ENCODE measurements at regions not wholly inside any gene's neighbourhood (a gene's known extent, or its start where the extent isn't known, plus 50 kb on each side); places are given as distances from the start of the nearest gene placed in this dataset.

- Mint-ChIP-seq H3K27me3 (no peaks in the 10 kb centered on the region), H3K4me3 (no peak overlapping the region), H3K27ac (no peak overlapping the region), H3K9me3 (no peaks in the 10 kb centered on the region), H3K4me1 (no peaks in the 10 kb centered on the region), H3K36me3 (no peaks in the 10 kb centered on the region)
- DNase-seq, result no peak
These were observed 282.1 kb upstream of the ROPN1 start for GRCh38 chr3:124274051-124274450.

- no peaks in the 10 kb centered on the region for H3K36me3 Mint-ChIP-seq
These were observed 283.5 kb upstream of the ROPN1 start for GRCh38 chr3:124275412-124275811.

GRCh38 chr3:124276133-124276532 is 284.2 kb upstream of the ROPN1 start:
- Mint-ChIP-seq H3K36me3 (no peaks in the 10 kb centered on the region), H3K27ac (no peak overlapping the region), H3K9me3 (no peaks in the 10 kb centered on the region), H3K27me3 (no peaks in the 10 kb centered on the region), H3K4me1 (no peaks in the 10 kb centered on the region), H3K4me3 (no peak overlapping the region)
- no peak for DNase-seq

More at GRCh38 chr3:124275412-124275811, 283.5 kb upstream of the ROPN1 start:
- Mint-ChIP-seq H3K27me3 (no peaks in the 10 kb centered on the region), H3K27ac (no peak overlapping the region), H3K4me1 (no peaks in the 10 kb centered on the region), H3K4me3 (no peak overlapping the region), H3K9me3 (no peaks in the 10 kb centered on the region)
- no peak for DNase-seq

GRCh38 chr3:124276539-124277143 is 284.7 kb upstream of the ROPN1 start:
- peaks cover 3% of the 10 kb centered on the region for H3K27me3 Mint-ChIP-seq
- DNase-seq, result no peak
- H3K4me3 Mint-ChIP-seq, result no peak overlapping the region
- no peak overlapping the region for H3K27ac Mint-ChIP-seq
- H3K9me3 Mint-ChIP-seq, result no peaks in the 10 kb centered on the region
- no peaks in the 10 kb centered on the region for H3K4me1 Mint-ChIP-seq
- no peaks in the 10 kb centered on the region for H3K36me3 Mint-ChIP-seq

- H3K4me1 Mint-ChIP-seq, result no peaks in the 10 kb centered on the region
- no peaks in the 10 kb centered on the region for H3K36me3 Mint-ChIP-seq
- no peak overlapping the region for H3K27ac Mint-ChIP-seq
- H3K4me3 Mint-ChIP-seq, result no peak overlapping the region
- H3K9me3 Mint-ChIP-seq, result no peaks in the 10 kb centered on the region
- peaks cover 7% of the 10 kb centered on the region for H3K27me3 Mint-ChIP-seq
- DNase-seq, result no peak
These were observed 285.4 kb upstream of the ROPN1 start for GRCh38 chr3:124277144-124277890.

GRCh38 chr3:124281453-124282316 is 289.8 kb upstream of the ROPN1 start:
- no peaks in the 10 kb centered on the region for H3K9me3 Mint-ChIP-seq
- H3K27ac Mint-ChIP-seq, result no peak overlapping the region
- no peak for DNase-seq
- no peaks in the 10 kb centered on the region for H3K4me1 Mint-ChIP-seq
- peaks cover 12% of the 10 kb centered on the region for H3K27me3 Mint-ChIP-seq
- no peaks in the 10 kb centered on the region for H3K36me3 Mint-ChIP-seq
- no peak overlapping the region for H3K4me3 Mint-ChIP-seq

- Mint-ChIP-seq H3K4me3 (no peak overlapping the region), H3K4me1 (no peaks in the 10 kb centered on the region), H3K36me3 (no peaks in the 10 kb centered on the region), H3K9me3 (no peaks in the 10 kb centered on the region), H3K27me3 (peaks cover 17% of the 10 kb centered on the region), H3K27ac (no peak overlapping the region)
- DNase-seq, result no peak
These were observed 291.1 kb upstream of the ROPN1 start for GRCh38 chr3:124282751-124283651.

GRCh38 chr3:124283652-124284023 is 291.7 kb upstream of the ROPN1 start:
- DNase-seq, result no peak
- Mint-ChIP-seq H3K9me3 (peaks cover 2% of the 10 kb centered on the region), H3K36me3 (no peaks in the 10 kb centered on the region), H3K27ac (no peak overlapping the region), H3K4me3 (no peak overlapping the region), H3K4me1 (no peaks in the 10 kb centered on the region), H3K27me3 (peaks cover 21% of the 10 kb centered on the region)

- no peak overlapping the region for H3K4me3 Mint-ChIP-seq
- peaks cover 3% of the 10 kb centered on the region for H3K9me3 Mint-ChIP-seq
- no peaks in the 10 kb centered on the region for H3K36me3 Mint-ChIP-seq
- no peak overlapping the region for H3K27ac Mint-ChIP-seq
- H3K4me1 Mint-ChIP-seq, result no peaks in the 10 kb centered on the region
- DNase-seq, result no peak
- peaks cover 19% of the 10 kb centered on the region for H3K27me3 Mint-ChIP-seq
These were observed 297.1 kb upstream of the ROPN1 start for GRCh38 chr3:124288996-124289395.

- Mint-ChIP-seq H3K27ac (no peak overlapping the region), H3K27me3 (peaks cover 19% of the 10 kb centered on the region), H3K36me3 (no peaks in the 10 kb centered on the region), H3K4me3 (no peak overlapping the region), H3K4me1 (no peaks in the 10 kb centered on the region), H3K9me3 (peaks cover 3% of the 10 kb centered on the region)
- DNase-seq, result no peak
These were observed 299.1 kb upstream of the ROPN1 start for GRCh38 chr3:124291008-124291407.

- Mint-ChIP-seq H3K9me3 (peaks cover 3% of the 10 kb centered on the region), H3K4me1 (no peaks in the 10 kb centered on the region)
These were observed 300.4 kb upstream of the ROPN1 start for GRCh38 chr3:124292329-124292728.

GRCh38 chr3:124293584-124293983 is 301.7 kb upstream of the ROPN1 start:
- H3K27ac Mint-ChIP-seq, result no peak overlapping the region
- DNase-seq, result no peak
- no peaks in the 10 kb centered on the region for H3K4me1 Mint-ChIP-seq
- peaks cover 9% of the 10 kb centered on the region for H3K27me3 Mint-ChIP-seq
- peaks cover 2% of the 10 kb centered on the region for H3K9me3 Mint-ChIP-seq
- no peak overlapping the region for H3K4me3 Mint-ChIP-seq
- no peaks in the 10 kb centered on the region for H3K36me3 Mint-ChIP-seq

More at GRCh38 chr3:124292329-124292728, 300.4 kb upstream of the ROPN1 start:
- DNase-seq, result no peak
- Mint-ChIP-seq H3K4me3 (no peak overlapping the region), H3K27me3 (peaks cover 11% of the 10 kb centered on the region), H3K36me3 (no peaks in the 10 kb centered on the region), H3K27ac (no peak overlapping the region)

GRCh38 chr3:124295362-124295761 is 303.4 kb upstream of the ROPN1 start:
- H3K36me3 Mint-ChIP-seq, result no peaks in the 10 kb centered on the region

GRCh38 chr3:124296406-124296805 is 304.5 kb upstream of the ROPN1 start:
- Mint-ChIP-seq H3K4me3 (no peak overlapping the region), H3K4me1 (no peaks in the 10 kb centered on the region), H3K27me3 (peaks cover 4% of the 10 kb centered on the region), H3K27ac (no peak overlapping the region), H3K9me3 (no peaks in the 10 kb centered on the region), H3K36me3 (no peaks in the 10 kb centered on the region)
- DNase-seq, result no peak

More at GRCh38 chr3:124295362-124295761, 303.4 kb upstream of the ROPN1 start:
- Mint-ChIP-seq H3K9me3 (no peaks in the 10 kb centered on the region), H3K27me3 (peaks cover 4% of the 10 kb centered on the region), H3K27ac (no peak overlapping the region), H3K4me3 (no peak overlapping the region), H3K4me1 (no peaks in the 10 kb centered on the region)
- no peak for DNase-seq
